ENCODE measurements at regions not wholly inside any gene's neighbourhood (a gene's known extent, or its start where the extent isn't known, plus 50 kb on each side); places are given as distances from the start of the nearest gene placed in this dataset.

DNA sequence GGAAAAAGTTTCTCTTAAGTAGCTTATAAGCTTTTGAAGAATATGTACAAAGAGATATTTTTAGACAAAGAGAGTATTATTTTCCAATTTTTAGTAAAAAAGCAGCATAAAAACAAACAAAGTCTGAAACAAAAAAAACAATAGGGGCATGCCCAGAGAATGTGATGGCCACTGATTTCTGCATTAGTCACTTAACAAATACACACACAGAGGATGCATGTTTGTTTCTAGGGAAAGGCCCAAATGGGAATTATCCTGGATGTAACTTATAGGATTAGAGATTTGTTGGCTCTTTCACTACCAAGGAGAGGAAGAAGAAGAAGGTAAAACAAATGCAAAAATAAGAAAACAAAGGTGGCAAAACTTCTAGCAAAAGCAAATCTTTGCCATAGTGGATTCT is 95.9 kb upstream of the SCOC start:
- no peak for TF ChIP-seq POLR2AphosphoS5 (IDR thresholded peaks at IDR 0.05; ENCODE audit: low read depth, low read length)
- TF ChIP-seq POLR2A (IDR thresholded peaks at IDR 0.05; ENCODE audit: low read depth, low read length): no peak
- no peak for TF ChIP-seq SPI1 (IDR thresholded peaks at IDR 0.05; ENCODE audit: low read depth, low read length)
- no peak for TF ChIP-seq TAF1 (IDR thresholded peaks at IDR 0.05; ENCODE audit: low read depth, low read length)
- no peak for TF ChIP-seq PAX5 (IDR thresholded peaks at IDR 0.05; ENCODE audit: insufficient read depth, low read length, severe bottlenecking)

Measured in GM12891 (cell line).